Gastroesophageal sphincter (tissue), 4 donors: ENCODE measurements at regions not wholly inside any gene's neighbourhood (a gene's known extent, or its start where the extent isn't known, plus 50 kb on each side); places are given as distances from the start of the nearest gene placed in this dataset.

Source experiments
- ATAC-seq: fragments of 150-250 bp; one replicate; pipeline ENCODE4 v1.9.1; 2016; ENCODE audit warnings: mild to moderate bottlenecking, moderate library complexity
- H3K27ac ChIP-seq, 4 donors: fragments of 200-600 bp; sonication (generic) in 3 of 4; 1 replicate in 3 of 4; 2 replicates in 1 of 4; pipeline ENCODE4 v1.5.1; 2016 to 2019
- H3K27me3 ChIP-seq: fragments of 200-600 bp; sonication (generic); one replicate; pipeline ENCODE4 v1.5.1; 2019
- H3K36me3 ChIP-seq, 2 donors: fragments of 200-600 bp; sonication (generic); one replicate each; pipeline ENCODE4 v1.5.1; 2019; ENCODE audit warnings: control low read depth in 1 of 2
- H3K4me1 ChIP-seq, 3 donors: fragments of 200-600 bp; sonication (generic); 1 replicate in 2 of 3; 2 replicates in 1 of 3; pipeline ENCODE4 v1.5.1; 2016 to 2019; ENCODE audit warnings: control low read depth in 2 of 3
- H3K4me3 ChIP-seq, 2 donors: fragments of 200-600 bp; sonication (generic); one replicate each; pipeline ENCODE4 v1.5.1; 2019; ENCODE audit warnings: mild to moderate bottlenecking in 1 of 2, moderate library complexity in 1 of 2
- H3K9me3 ChIP-seq, 3 donors: fragments of 200-600 bp; sonication (generic); one replicate each; pipeline ENCODE4 v1.5.1; 2017 to 2019; ENCODE audit warnings: control low read depth in 2 of 3
- EP300 ChIP-seq: sonication (generic); formaldehyde crosslinking; IDR thresholded peaks from one replicate; pipeline ENCODE4 v1.6.1; 2017; ENCODE audit warnings: antibody characterized with exemption, mild to moderate bottlenecking
- POLR2A ChIP-seq, 2 donors: fragments of 450-650 bp; IDR thresholded peaks; one replicate each; pipeline ENCODE4 v1.6.1; 2017; ENCODE audit warnings: antibody characterized with exemption in 2 of 2, mild to moderate bottlenecking in 2 of 2, moderate library complexity in 1 of 2
- POLR2AphosphoS5 ChIP-seq: sonication (generic); formaldehyde crosslinking; IDR thresholded peaks from one replicate; pipeline ENCODE4 v1.6.1; 2017; ENCODE audit warnings: antibody characterized with exemption
- WGBS, 2 donors: methylation state at CpG; one replicate each; pipeline ENCODE4 v1.1.5; 2018; ENCODE audit warnings: low coverage in 1 of 2; 5-methylcytosine and 5-hydroxymethylcytosine counted together
- TF ChIP-seq, protein P1 (sequence below), 4 experiments: fragments of 200-600 bp in 2 of 4; fragments of 450-650 bp in 2 of 4; sonication (generic) in 1 of 4; IDR thresholded peaks; one replicate each; pipeline ENCODE4 v1.5.1; 2017 to 2019; ENCODE audit warnings: antibody characterized with exemption in 4 of 4, mild to moderate bottlenecking in 2 of 4, moderate library complexity in 2 of 4

DNA sequence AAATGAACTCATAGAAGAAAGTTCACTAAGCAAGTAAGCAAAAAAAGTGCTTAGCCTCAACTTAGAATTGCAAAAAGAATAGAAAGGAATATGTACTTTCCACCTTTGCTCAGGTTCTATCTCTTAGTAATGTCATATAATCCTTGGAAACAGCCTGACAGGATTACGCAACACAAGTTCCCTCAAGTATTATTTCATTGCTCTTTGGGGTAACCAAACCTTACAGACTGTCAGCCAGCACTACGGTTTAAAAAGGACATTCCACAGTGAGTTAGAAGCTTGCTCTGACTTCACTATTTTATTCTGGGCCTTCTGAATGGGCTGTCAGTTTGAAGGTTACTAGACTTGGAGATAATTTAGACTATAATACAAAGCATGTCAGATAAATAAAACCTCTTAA is 264.0 kb downstream of the ATXN7L3B start:
- no peaks in the 10 kb centered on the region for H3K4me1 ChIP-seq
- WGBS, 2 donors: 60% methylated on average over 2 of the region's 2 CpGs
- no peak overlapping the region for H3K4me3 ChIP-seq
- no peaks in the 10 kb centered on the region for H3K36me3 ChIP-seq
- ATAC-seq: no peak
- H3K9me3 ChIP-seq: no peaks in the 10 kb centered on the region
- TF ChIP-seq POLR2AphosphoS5 (no peak), POLR2A (IDR thresholded peaks at IDR 0.05) (no peak), EP300 (no peak)
- TF ChIP-seq, protein P1, sequence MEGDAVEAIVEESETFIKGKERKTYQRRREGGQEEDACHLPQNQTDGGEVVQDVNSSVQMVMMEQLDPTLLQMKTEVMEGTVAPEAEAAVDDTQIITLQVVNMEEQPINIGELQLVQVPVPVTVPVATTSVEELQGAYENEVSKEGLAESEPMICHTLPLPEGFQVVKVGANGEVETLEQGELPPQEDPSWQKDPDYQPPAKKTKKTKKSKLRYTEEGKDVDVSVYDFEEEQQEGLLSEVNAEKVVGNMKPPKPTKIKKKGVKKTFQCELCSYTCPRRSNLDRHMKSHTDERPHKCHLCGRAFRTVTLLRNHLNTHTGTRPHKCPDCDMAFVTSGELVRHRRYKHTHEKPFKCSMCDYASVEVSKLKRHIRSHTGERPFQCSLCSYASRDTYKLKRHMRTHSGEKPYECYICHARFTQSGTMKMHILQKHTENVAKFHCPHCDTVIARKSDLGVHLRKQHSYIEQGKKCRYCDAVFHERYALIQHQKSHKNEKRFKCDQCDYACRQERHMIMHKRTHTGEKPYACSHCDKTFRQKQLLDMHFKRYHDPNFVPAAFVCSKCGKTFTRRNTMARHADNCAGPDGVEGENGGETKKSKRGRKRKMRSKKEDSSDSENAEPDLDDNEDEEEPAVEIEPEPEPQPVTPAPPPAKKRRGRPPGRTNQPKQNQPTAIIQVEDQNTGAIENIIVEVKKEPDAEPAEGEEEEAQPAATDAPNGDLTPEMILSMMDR (IDR thresholded peaks at IDR 0.05): no peak
- no peaks in the 10 kb centered on the region for H3K27me3 ChIP-seq
- H3K27ac ChIP-seq: no peak overlapping the region

GRCh38 chr12:74816398-74817175 is 279.0 kb downstream of the ATXN7L3B start:
- H3K27me3 ChIP-seq: no peaks in the 10 kb centered on the region
- H3K36me3 ChIP-seq: no peaks in the 10 kb centered on the region
- no peak overlapping the region for H3K4me3 ChIP-seq
- no peak for ATAC-seq
- H3K9me3 ChIP-seq: peaks cover 0 to 8% (median 0%) of the 10 kb centered on the region in 3 donors
- WGBS, 2 donors: 73 to 88% methylated on average over 2 to 3 of the region's 10 CpGs
- no peak overlapping the region for H3K27ac ChIP-seq
- TF ChIP-seq, protein P1 (IDR thresholded peaks at IDR 0.05): no peak
- TF ChIP-seq POLR2AphosphoS5 (no peak), POLR2A (IDR thresholded peaks at IDR 0.05) (no peak), EP300 (no peak)
- H3K4me1 ChIP-seq: no peaks in the 10 kb centered on the region

GRCh38 chr12:74817499-74817898 is 279.9 kb downstream of the ATXN7L3B start:
- Histone ChIP-seq H3K27me3 (no peaks in the 10 kb centered on the region), H3K4me1 (no peaks in the 10 kb centered on the region), H3K27ac (no peak overlapping the region), H3K4me3 (no peak overlapping the region), H3K36me3 (no peaks in the 10 kb centered on the region), H3K9me3 (peaks cover 0 to 8% (median 0%) of the 10 kb centered on the region in 3 donors)
- ATAC-seq: no peak
- TF ChIP-seq EP300 (no peak), POLR2AphosphoS5 (no peak), POLR2A (IDR thresholded peaks at IDR 0.05) (no peak)
- TF ChIP-seq, protein P1 (IDR thresholded peaks at IDR 0.05): no peak
- WGBS, 2 donors: no CpG with 5 or more reads among the region's 3 CpGs

GRCh38 chr12:74818412-74818811 is 280.8 kb downstream of the ATXN7L3B start:
- no peak for TF ChIP-seq EP300
- TF ChIP-seq POLR2AphosphoS5: no peak
- TF ChIP-seq, protein P1 (IDR thresholded peaks at IDR 0.05): no peak
- no peak for TF ChIP-seq POLR2A (IDR thresholded peaks at IDR 0.05)

GRCh38 chr12:74820324-74820723 is 282.7 kb downstream of the ATXN7L3B start:
- TF ChIP-seq EP300: no peak
- TF ChIP-seq POLR2A (IDR thresholded peaks at IDR 0.05): no peak
- no peak for TF ChIP-seq POLR2AphosphoS5
- TF ChIP-seq, protein P1 (IDR thresholded peaks at IDR 0.05): no peak
- H3K4me3 ChIP-seq: no peak overlapping the region
- no peak for ATAC-seq
- WGBS, 2 donors: 75% methylated on average over 1 of the region's 1 CpG; no CpG with 5 or more reads in 1 of the 2 donors
- H3K4me1 ChIP-seq: no peaks in the 10 kb centered on the region
- H3K27ac ChIP-seq: no peak overlapping the region
- no peaks in the 10 kb centered on the region for H3K27me3 ChIP-seq
- H3K36me3 ChIP-seq: no peaks in the 10 kb centered on the region
- H3K9me3 ChIP-seq: peaks cover 0 to 5% (median 0%) of the 10 kb centered on the region in 3 donors

More at GRCh38 chr12:74818412-74818811, 280.8 kb downstream of the ATXN7L3B start:
- H3K4me1 ChIP-seq: no peaks in the 10 kb centered on the region
- H3K4me3 ChIP-seq: no peak overlapping the region
- no peak overlapping the region for H3K27ac ChIP-seq
- no peaks in the 10 kb centered on the region for H3K36me3 ChIP-seq
- no peaks in the 10 kb centered on the region for H3K27me3 ChIP-seq
- 80 to 92% methylated on average over 2 of the region's 2 CpGs for whole genome bisulfite sequencing, 2 donors
- no peak for ATAC-seq
- H3K9me3 ChIP-seq: peaks cover 0 to 8% (median 0%) of the 10 kb centered on the region in 3 donors
